ENCODE measurements at regions not wholly inside any gene's neighbourhood (a gene's known extent, or its start where the extent isn't known, plus 50 kb on each side); places are given as distances from the start of the nearest gene placed in this dataset.

DNA sequence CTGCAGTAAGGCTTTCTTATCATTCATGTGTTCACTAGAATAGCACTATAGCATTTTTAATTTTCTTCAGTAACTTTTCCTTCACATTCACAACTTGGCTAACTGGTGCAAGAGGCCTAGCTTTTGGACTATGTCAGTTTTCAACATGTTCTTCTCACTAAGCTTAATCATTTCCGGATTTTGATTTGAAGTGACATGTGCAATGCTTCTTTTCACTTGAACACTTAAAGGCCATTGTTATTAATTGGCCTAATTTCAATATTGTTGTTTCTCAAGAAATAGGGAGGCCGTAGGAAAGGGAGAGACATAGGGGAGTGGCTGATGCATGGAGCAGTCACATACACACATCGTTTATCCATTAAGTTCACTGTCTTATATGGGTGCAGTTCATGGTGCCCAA lies 151.2 kb upstream of the NFE2L3 start:
- no peak overlapping the region for H3K9ac ChIP-seq (ENCODE audit: insufficient read length)

DNA sequence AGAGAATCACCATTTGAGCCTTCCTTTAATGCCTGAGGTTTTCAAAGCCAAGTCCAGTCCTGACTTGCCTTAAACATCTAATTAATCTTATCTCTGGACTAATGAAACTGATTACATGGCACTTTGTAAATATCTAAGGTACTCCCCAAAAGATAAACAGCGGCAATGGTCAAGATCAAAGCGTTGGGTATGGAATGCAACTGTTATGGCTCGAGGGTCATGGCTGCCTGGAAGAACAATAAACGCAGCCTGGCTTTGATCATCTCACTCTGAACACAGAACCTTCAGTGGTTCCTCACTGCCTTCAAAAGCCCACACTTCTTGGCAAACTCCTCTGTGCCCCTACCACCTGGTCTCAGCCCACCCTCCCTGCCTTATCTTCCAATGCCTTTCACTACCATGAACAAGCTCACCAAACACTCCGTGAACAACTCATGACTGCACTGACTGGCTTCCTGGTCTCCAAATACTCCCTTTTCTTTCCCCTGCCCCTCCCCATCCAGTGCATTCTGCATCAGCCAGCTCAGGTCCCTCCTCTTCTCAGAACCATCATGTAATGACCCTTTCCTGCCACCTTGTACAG lies 150.2 kb upstream of the NFE2L3 start:
- no peak for DNase-seq (ENCODE audit: low read depth, low spot score)
- Histone ChIP-seq H3K9me3 (ENCODE audit: low read depth, low read length) (no peaks in the 10 kb centered on the region), H3K27ac (no peak overlapping the region), H3K9ac (ENCODE audit: insufficient read length) (no peak overlapping the region), H3K36me3 (ENCODE audit: insufficient read depth, low read length) (no peaks in the 10 kb centered on the region), H3K4me3 (no peak overlapping the region)
- TF ChIP-seq EZH2 (IDR thresholded peaks at IDR 0.05) (no peak), FOXP2 (optimal IDR thresholded peaks at IDR 0.05; ENCODE audit: control extremely low read depth, extremely low read length, insufficient read depth) (no peak), POLR2AphosphoS5 (IDR thresholded peaks at IDR 0.05; ENCODE audit: borderline replicate concordance, low read depth, low read length) (no peak)

More for the DNA sequence above, 151.2 kb upstream of the NFE2L3 start:
- Histone ChIP-seq H3K36me3 (ENCODE audit: insufficient read depth, low read length) (no peaks in the 10 kb centered on the region), H3K4me3 (no peak overlapping the region), H3K9me3 (ENCODE audit: low read depth, low read length) (no peaks in the 10 kb centered on the region), H3K27ac (no peak overlapping the region)
- no peak for DNase-seq (ENCODE audit: low read depth, low spot score)
- TF ChIP-seq POLR2AphosphoS5 (IDR thresholded peaks at IDR 0.05; ENCODE audit: borderline replicate concordance, low read depth, low read length) = no peak
- no peak for TF ChIP-seq EZH2 (IDR thresholded peaks at IDR 0.05)
- no peak for TF ChIP-seq FOXP2 (optimal IDR thresholded peaks at IDR 0.05; ENCODE audit: control extremely low read depth, extremely low read length, insufficient read depth)

DNA sequence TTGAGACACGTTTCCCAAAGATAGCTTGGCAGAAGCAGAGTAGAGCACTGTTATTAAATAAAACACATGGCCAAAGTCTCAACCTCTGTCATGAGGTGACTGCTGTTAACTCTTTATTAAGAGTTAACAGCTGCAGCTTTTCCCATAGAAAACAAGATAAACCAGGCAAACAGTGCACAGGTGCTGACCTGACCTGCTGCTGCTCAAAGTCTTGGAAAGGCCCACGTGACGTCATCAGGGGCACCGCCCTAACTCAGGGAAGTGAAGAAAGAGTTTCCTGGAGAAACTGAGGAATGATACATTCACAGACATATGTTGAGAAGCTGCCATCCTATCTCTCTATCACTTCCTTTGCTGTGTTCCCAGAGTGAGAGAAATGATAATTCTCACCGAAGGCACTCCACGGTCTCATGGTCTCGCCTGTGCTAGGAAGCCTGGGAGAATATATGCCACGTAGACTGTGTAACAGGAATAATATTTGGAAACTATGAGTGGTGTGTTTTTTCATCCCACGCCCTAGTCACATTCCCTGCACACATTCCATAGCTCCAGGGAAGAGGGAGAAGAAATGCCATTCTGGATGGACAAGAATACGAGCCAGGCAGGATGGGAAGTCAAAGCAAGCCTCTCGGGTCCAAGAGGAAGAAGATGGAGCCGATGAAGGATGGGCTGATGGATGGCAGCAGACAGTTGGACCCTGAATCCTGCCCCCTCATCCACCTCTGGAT lies 146.2 kb upstream of the NFE2L3 start:
- H3K4me3 ChIP-seq = no peak overlapping the region
- no peaks in the 10 kb centered on the region for H3K36me3 ChIP-seq (ENCODE audit: insufficient read depth, low read length)
- no peak overlapping the region for H3K9ac ChIP-seq (ENCODE audit: insufficient read length)
- DNase-seq (ENCODE audit: low read depth, low spot score) = no peak
- no peak overlapping the region for H3K27ac ChIP-seq
- no peaks in the 10 kb centered on the region for H3K9me3 ChIP-seq (ENCODE audit: low read depth, low read length)
- TF ChIP-seq FOXP2 (optimal IDR thresholded peaks at IDR 0.05; ENCODE audit: control extremely low read depth, extremely low read length, insufficient read depth) (no peak), POLR2AphosphoS5 (IDR thresholded peaks at IDR 0.05; ENCODE audit: borderline replicate concordance, low read depth, low read length) (no peak), EZH2 (IDR thresholded peaks at IDR 0.05) (no peak)

DNA sequence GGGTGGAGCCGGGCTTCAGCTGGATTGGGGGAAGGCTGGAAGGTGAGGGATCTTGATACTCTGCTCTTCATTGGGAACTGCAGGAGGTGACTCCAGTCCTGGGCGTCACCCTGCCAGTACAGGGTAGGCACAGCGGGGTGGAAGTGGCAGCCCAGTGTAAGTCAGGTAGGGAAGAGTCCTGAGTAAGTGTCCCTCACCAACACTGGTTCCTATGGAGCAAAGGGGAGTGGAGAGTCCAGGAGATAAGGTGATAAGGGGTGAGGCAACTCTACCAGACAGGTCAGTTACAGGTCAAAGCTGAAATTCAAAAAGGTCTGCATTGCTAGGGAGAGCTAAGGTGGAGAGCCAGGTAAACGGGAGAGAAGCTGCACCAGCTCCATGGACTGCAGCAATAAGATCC lies 145.6 kb upstream of the NFE2L3 start:
- DNase-seq (ENCODE audit: low read depth, low spot score) = no peak
- H3K9ac ChIP-seq (ENCODE audit: insufficient read length) = no peak overlapping the region
- TF ChIP-seq POLR2AphosphoS5 (IDR thresholded peaks at IDR 0.05; ENCODE audit: borderline replicate concordance, low read depth, low read length) (no peak), FOXP2 (optimal IDR thresholded peaks at IDR 0.05; ENCODE audit: control extremely low read depth, extremely low read length, insufficient read depth) (no peak), EZH2 (IDR thresholded peaks at IDR 0.05) (no peak)
- H3K4me3 ChIP-seq = no peak overlapping the region
- no peaks in the 10 kb centered on the region for H3K9me3 ChIP-seq (ENCODE audit: low read depth, low read length)
- H3K36me3 ChIP-seq (ENCODE audit: insufficient read depth, low read length) = no peaks in the 10 kb centered on the region
- no peak overlapping the region for H3K27ac ChIP-seq

DNA sequence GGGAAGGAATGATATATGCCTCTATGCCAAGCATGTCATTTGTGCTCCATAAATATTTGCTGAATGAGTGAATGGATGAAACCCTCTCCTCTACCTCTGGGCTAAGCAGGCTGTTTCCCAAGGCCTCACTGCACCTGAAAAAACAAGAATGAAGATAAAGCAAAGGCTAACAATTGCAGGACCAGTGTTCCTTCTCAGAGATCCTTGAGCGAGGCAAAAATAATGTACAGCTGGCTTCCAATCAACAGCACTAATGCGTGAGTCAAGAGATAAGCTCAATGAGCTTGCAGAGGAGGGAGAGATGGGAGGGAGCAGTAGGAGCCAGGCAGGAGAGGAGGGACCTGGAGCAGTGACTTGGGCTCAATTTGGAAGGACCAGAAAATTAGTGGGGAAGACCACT lies 144.5 kb upstream of the NFE2L3 start:
- Histone ChIP-seq H3K9me3 (ENCODE audit: low read depth, low read length) (no peaks in the 10 kb centered on the region), H3K36me3 (ENCODE audit: insufficient read depth, low read length) (no peaks in the 10 kb centered on the region), H3K27ac (no peak overlapping the region), H3K9ac (ENCODE audit: insufficient read length) (no peak overlapping the region), H3K4me3 (no peak overlapping the region)
- TF ChIP-seq EZH2 (IDR thresholded peaks at IDR 0.05) = no peak
- TF ChIP-seq POLR2AphosphoS5 (IDR thresholded peaks at IDR 0.05; ENCODE audit: borderline replicate concordance, low read depth, low read length) = no peak
- TF ChIP-seq FOXP2 (optimal IDR thresholded peaks at IDR 0.05; ENCODE audit: control extremely low read depth, extremely low read length, insufficient read depth) = no peak
- no peak for DNase-seq (ENCODE audit: low read depth, low spot score)

DNA sequence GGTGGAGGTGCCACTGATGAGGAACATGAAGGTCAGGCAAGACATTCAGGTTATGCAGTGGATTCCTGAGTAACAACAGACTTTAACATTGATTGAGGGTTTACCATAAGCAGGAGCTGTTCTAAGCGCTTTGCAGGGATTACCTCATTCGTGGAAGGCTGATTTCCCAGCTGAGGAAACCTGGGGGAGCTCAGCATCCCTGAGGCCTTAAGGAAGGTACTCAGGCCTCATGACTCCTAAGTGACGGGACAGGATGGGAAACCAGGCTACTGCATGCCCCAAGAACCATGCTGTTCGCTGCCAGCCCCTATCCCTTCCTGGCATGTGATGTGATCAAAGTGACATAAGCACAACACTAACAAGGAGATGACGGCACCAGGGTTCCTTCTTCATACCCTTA lies 143.6 kb upstream of the NFE2L3 start:
- no peaks in the 10 kb centered on the region for H3K36me3 ChIP-seq (ENCODE audit: insufficient read depth, low read length)
- no peak for DNase-seq (ENCODE audit: low read depth, low spot score)
- no peak overlapping the region for H3K4me3 ChIP-seq
- no peaks in the 10 kb centered on the region for H3K9me3 ChIP-seq (ENCODE audit: low read depth, low read length)
- no peak overlapping the region for H3K9ac ChIP-seq (ENCODE audit: insufficient read length)
- H3K27ac ChIP-seq = no peak overlapping the region
- TF ChIP-seq POLR2AphosphoS5 (IDR thresholded peaks at IDR 0.05; ENCODE audit: borderline replicate concordance, low read depth, low read length) = no peak
- no peak for TF ChIP-seq EZH2 (IDR thresholded peaks at IDR 0.05)
- TF ChIP-seq FOXP2 (optimal IDR thresholded peaks at IDR 0.05; ENCODE audit: control extremely low read depth, extremely low read length, insufficient read depth) = no peak

DNA sequence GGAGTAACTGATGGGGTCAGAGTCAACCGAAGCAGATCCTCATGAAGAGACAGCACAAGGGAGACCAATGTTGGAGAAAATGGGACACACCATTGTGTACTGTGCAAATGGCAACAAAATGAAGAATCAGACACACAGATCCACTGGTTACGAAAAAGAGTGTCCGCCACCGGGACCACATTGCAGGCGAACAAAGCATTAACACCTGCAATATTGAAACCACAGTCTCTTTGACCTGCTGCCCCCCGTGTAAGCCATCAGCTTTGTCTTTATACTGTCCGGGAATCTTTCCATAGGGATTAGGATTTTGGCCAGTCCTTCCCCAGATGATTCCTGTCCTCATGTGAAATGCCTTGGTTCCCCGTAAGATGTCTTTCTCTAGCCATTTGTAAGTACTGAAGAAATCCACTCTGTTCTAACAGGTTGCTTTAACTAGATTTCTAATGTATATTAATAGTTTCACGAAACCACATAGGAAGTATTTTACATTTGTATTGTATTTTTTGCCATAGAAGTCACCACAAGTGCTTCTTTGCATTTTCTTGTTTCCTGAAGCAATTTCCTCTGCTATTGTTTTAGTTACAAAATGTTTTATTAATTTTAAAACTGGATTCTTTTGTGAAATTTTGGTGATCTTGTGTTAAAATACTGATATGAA lies 140.8 kb upstream of the NFE2L3 start:
- H3K9ac ChIP-seq (ENCODE audit: insufficient read length) = no peak overlapping the region
- H3K27ac ChIP-seq = no peak overlapping the region
- H3K4me3 ChIP-seq = no peak overlapping the region
- no peaks in the 10 kb centered on the region for H3K36me3 ChIP-seq (ENCODE audit: insufficient read depth, low read length)
- DNase-seq (ENCODE audit: low read depth, low spot score) = no peak
- H3K9me3 ChIP-seq (ENCODE audit: low read depth, low read length) = no peaks in the 10 kb centered on the region
- TF ChIP-seq POLR2AphosphoS5 (IDR thresholded peaks at IDR 0.05; ENCODE audit: borderline replicate concordance, low read depth, low read length) = no peak

DNA sequence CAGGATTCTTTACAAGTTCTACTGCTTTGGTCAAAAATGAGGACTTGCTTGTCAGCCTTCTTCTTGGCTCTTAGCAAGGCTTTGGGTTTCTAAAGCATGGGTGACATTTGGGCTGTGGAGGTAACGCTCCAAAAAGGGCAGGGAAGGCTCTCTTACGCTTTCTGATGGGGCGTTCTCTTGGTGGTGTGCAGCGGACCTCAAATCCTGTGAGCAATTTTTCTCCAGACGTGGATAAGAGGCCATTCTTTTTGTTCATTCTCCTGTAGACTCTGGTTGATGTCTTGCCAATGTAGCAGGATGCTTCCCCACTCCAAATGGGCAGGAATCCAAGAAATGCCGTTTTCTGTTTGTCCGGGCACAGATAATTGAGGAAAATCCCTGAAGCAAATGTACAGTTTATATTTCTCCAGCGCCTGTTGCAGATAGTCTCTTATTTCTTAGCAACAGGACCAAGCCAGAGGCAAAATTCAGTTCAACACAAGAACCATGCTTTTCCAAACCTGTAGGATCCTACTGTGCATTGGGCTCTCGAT lies 138.4 kb upstream of the NFE2L3 start:
- DNase-seq (ENCODE audit: low read depth, low spot score) = no peak

More for the DNA sequence above, 138.4 kb upstream of the NFE2L3 start:
- TF ChIP-seq FOXP2 (optimal IDR thresholded peaks at IDR 0.05; ENCODE audit: control extremely low read depth, extremely low read length, insufficient read depth) (no peak), EZH2 (IDR thresholded peaks at IDR 0.05) (no peak), POLR2AphosphoS5 (IDR thresholded peaks at IDR 0.05; ENCODE audit: borderline replicate concordance, low read depth, low read length) (no peak)
- no peak overlapping the region for H3K4me3 ChIP-seq
- no peak overlapping the region for H3K9ac ChIP-seq (ENCODE audit: insufficient read length)
- H3K27ac ChIP-seq = no peak overlapping the region
- no peaks in the 10 kb centered on the region for H3K9me3 ChIP-seq (ENCODE audit: low read depth, low read length)
- no peaks in the 10 kb centered on the region for H3K36me3 ChIP-seq (ENCODE audit: insufficient read depth, low read length)

Measured in SK-N-MC (cell line).